ENCODE measurements at regions not wholly inside any gene's neighbourhood (a gene's known extent, or its start where the extent isn't known, plus 50 kb on each side); places are given as distances from the start of the nearest gene placed in this dataset.
"Not testable (repeated sequence)": the region's sequence is repeated elsewhere in the genome, so short reads cannot be mapped to it uniquely, and the experiment has no call there.

DNA sequence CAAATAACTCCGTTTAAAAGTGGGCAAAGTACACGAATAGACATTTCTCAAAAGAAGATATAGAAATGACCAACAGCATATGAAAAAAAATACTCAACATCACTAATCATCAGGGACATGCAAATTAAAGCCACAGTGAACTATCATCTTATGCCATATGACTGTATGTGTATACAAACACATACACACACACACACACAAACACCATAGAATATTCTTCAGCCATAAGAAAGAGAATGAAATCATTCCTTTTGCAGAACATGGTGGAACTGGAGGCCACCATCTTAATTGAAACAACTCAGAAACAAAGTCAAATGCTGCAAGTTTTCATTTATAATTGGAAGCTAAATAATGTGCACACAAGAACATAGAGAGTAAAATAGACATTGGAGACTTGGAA, 1019.4 kb downstream of the KCNMA1 start:
- DNase-seq = no peak
- intact Hi-C loops (cut with DNase I; ENCODE audit: low total_unique reads) = no loop called here
- Histone ChIP-seq H3K27me3 (no peaks in the 10 kb centered on the region), H3K9me3 (no peaks in the 10 kb centered on the region), H3K36me3 (ENCODE audit: low read depth, missing control alignments) (no peaks in the 10 kb centered on the region), H3K4me3 (no peak overlapping the region), H3K27ac (no peak overlapping the region), H3K4me1 (no peaks in the 10 kb centered on the region)
- TF ChIP-seq CTCF (IDR thresholded peaks at IDR 0.05) = no peak
- TF ChIP-seq POLR2A (IDR thresholded peaks at IDR 0.05) = no peak
- 78 to 88% methylated on average over 2 of the region's 2 CpGs for WGBS, 2 donors

DNA sequence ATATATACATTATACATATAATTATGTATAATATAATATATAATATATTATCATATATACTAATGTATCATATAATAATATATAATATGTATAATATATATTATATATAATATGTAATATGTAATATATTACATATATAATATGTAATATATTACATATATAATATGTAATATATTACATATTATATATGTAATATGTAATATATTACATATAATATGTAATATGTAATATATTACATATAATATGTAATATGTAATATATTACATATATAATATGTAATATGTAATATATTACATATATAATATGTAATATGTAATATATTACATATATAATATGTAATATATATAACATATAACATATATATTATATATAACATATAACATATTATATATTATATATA, 1020.9 kb downstream of the KCNMA1 start:
- DNase-seq; H3K9me3 ChIP-seq; H3K4me3 ChIP-seq; H3K4me1 ChIP-seq; H3K36me3 ChIP-seq (ENCODE audit: low read depth, missing control alignments); H3K27me3 ChIP-seq; intact Hi-C loops (cut with DNase I; ENCODE audit: low total_unique reads); H3K27ac ChIP-seq: not testable (repeated sequence)

- Histone ChIP-seq H3K4me3 (no peak overlapping the region), H3K36me3 (ENCODE audit: low read depth, missing control alignments) (no peaks in the 10 kb centered on the region), H3K27me3 (no peaks in the 10 kb centered on the region), H3K9me3 (no peaks in the 10 kb centered on the region), H3K27ac (no peak overlapping the region), H3K4me1 (no peaks in the 10 kb centered on the region)
- intact Hi-C loops (cut with DNase I; ENCODE audit: low total_unique reads) = no loop called here
- DNase-seq = no peak
- WGBS, 2 donors = 92 to 100% methylated on average over 1 of the region's 1 CpG
- TF ChIP-seq CTCF (IDR thresholded peaks at IDR 0.05) (no peak), POLR2A (IDR thresholded peaks at IDR 0.05) (no peak)
These were observed 1022.6 kb downstream of the KCNMA1 start for GRCh38 chr10:76615049-76615448.

Measured in testis (tissue), 2 donors.